Lower leg skin (tissue), 3 donors: ENCODE measurements at regions not wholly inside any gene's neighbourhood (a gene's known extent, or its start where the extent isn't known, plus 50 kb on each side); places are given as distances from the start of the nearest gene placed in this dataset.
"Not testable (repeated sequence)": the region's sequence is repeated elsewhere in the genome, so short reads cannot be mapped to it uniquely, and the experiment has no call there.

Source experiments
- CTCF ChIP-seq, 3 donors: fragments of 450-650 bp; IDR thresholded peaks; one replicate each; pipeline ENCODE4 v1.5.1; 2016; ENCODE audit warnings: antibody characterized with exemption in 3 of 3, mild to moderate bottlenecking in 3 of 3, moderate library complexity in 2 of 3
- POLR2A ChIP-seq, 2 donors: fragments of 450-650 bp; IDR thresholded peaks; one replicate each; pipeline ENCODE4 v1.6.1; 2016 to 2017; ENCODE audit warnings: antibody characterized with exemption in 2 of 2, mild to moderate bottlenecking in 1 of 2, moderate library complexity in 1 of 2

GRCh38 chr5:44117947-44118346 is 271.3 kb downstream of the FGF10 start:
- not testable (repeated sequence) for TF ChIP-seq CTCF, POLR2A (IDR thresholded peaks at IDR 0.05)
